A549 (cell line): ENCODE measurements at regions not wholly inside any gene's neighbourhood (a gene's known extent, or its start where the extent isn't known, plus 50 kb on each side); places are given as distances from the start of the nearest gene placed in this dataset.

Experiments used
- ATAC-seq, 2 experiments: fragments of 200-7000 bp in 1 of 2; fragments of >200 bp in 1 of 2; cut with Nextera tagmentation in 1 of 2; cut with Tn5 transposase in 1 of 2; 3 replicates each; pipeline versions ENCODE4 v1.8.0 to v1.9.1; 2018 to 2020; ENCODE audit warnings: mild to moderate bottlenecking in 1 of 2, moderate library complexity in 1 of 2
- CTCF ChIA-PET: fragments of 300-600 bp; sonication (Branson Sonifier 250); formaldehyde crosslinking; extraction: SDS; loops from one replicate; lab custom pipeline; 2021; ENCODE audit warnings: antibody characterized with exemption, inconsistent platforms; lab: Yijun Ruan, JAX
- POLR2A ChIA-PET: fragments of 350-600 bp; formaldehyde crosslinking; extraction: SDS; loops from one replicate; lab custom pipeline; 2021; ENCODE audit warnings: antibody characterized with exemption, inconsistent platforms; lab: Yijun Ruan, JAX
- DNase-seq, 2 experiments: peaks; one replicate each; pipeline versions ENCODE4 v3.0.0 to v3.0.0-alpha.2; 2011 to 2016; ENCODE audit warnings: low read depth in 1 of 2, low spot score in 1 of 2
- FAIRE-seq: peaks from 2 replicates; lab custom pipeline; 2011; peaks lifted over from hg19 to GRCh38; lab: Jason Lieb, UNC
- H3K27ac ChIP-seq, 2 experiments: fragments of >200 bp; sonication (Bioruptor Twin); formaldehyde crosslinking; 3 replicates each; pipeline ENCODE4 v1.5.1; 2016 to 2017
- H3K4me1 ChIP-seq: fragments of >200 bp; sonication (Bioruptor Twin); formaldehyde crosslinking; 3 replicates; pipeline ENCODE4 v1.6.1; 2016
- H3K4me2 ChIP-seq: fragments of >200 bp; sonication (Bioruptor Twin); formaldehyde crosslinking; 3 replicates; pipeline ENCODE4 v1.6.1; 2016
- H3K4me3 ChIP-seq: fragments of >200 bp; sonication (Bioruptor Twin); formaldehyde crosslinking; 3 replicates; pipeline ENCODE4 v1.5.1; 2016
- H3K9me3 ChIP-seq: fragments of >200 bp; sonication (Bioruptor Twin); formaldehyde crosslinking; 3 replicates; pipeline ENCODE4 v1.6.1; 2016
- CBX2 ChIP-seq: fragments of 200-600 bp; sonication (generic); IDR thresholded peaks from 2 replicates; pipeline ENCODE4 v1.6.1; 2016; ENCODE audit warnings: low read depth, mild to moderate bottlenecking, borderline replicate concordance
- CEBPB ChIP-seq, 2 experiments: fragments of >200 bp in 1 of 2; sonication (Bioruptor Twin) in 1 of 2; formaldehyde crosslinking in 1 of 2; IDR thresholded peaks; 2 replicates each; pipeline ENCODE4 v1.6.1; 2012 to 2016
- CHD2 ChIP-seq: fragments of 150-350 bp; IDR thresholded peaks from 2 replicates; pipeline ENCODE4 v1.6.1; 2014; ENCODE audit warnings: low read length; ENCODE audit not compliant: partially characterized antibody
- EHF ChIP-seq: fragments of 250-450 bp; sonication (Bioruptor Pico); IDR thresholded peaks from 2 replicates; pipeline ENCODE4 v1.5.0; 2020; ENCODE audit warnings: mild to moderate bottlenecking
- EP300 ChIP-seq, 2 experiments: fragments of >200 bp; sonication (Bioruptor Twin); formaldehyde crosslinking; IDR thresholded peaks; 2 replicates in 1 of 2; 3 replicates in 1 of 2; pipeline ENCODE4 v1.6.1; 2016 to 2017
- FOSB ChIP-seq: fragments of 250-450 bp; sonication (Bioruptor Pico); IDR thresholded peaks from 2 replicates; pipeline ENCODE4 v1.5.0; 2020; ENCODE audit warnings: mild to moderate bottlenecking, moderate library complexity
- HDAC2 ChIP-seq: fragments of 200-600 bp; sonication (generic); IDR thresholded peaks from 2 replicates; pipeline ENCODE4 v1.6.1; 2016
- HEYL ChIP-seq: fragments of 250-450 bp; sonication (Bioruptor Pico); IDR thresholded peaks from 2 replicates; pipeline ENCODE4 v1.8.0; 2021; ENCODE audit warnings: mild to moderate bottlenecking, moderate library complexity
- HOXA7 ChIP-seq: fragments of 250-450 bp; sonication (Bioruptor Pico); IDR thresholded peaks from 2 replicates; pipeline ENCODE4 v1.5.0; 2020; ENCODE audit warnings: mild to moderate bottlenecking, moderate library complexity
- JUNB ChIP-seq: fragments of >200 bp; sonication (Bioruptor Twin); formaldehyde crosslinking; IDR thresholded peaks from 2 replicates; pipeline ENCODE4 v1.6.1; 2016
- KDM5A ChIP-seq: fragments of 200-600 bp; sonication (generic); IDR thresholded peaks from 2 replicates; pipeline ENCODE4 v1.6.1; 2016; ENCODE audit warnings: antibody characterized with exemption, mild to moderate bottlenecking
- NPAS2 ChIP-seq: fragments of 250-450 bp; sonication (Bioruptor Pico); IDR thresholded peaks from 2 replicates; pipeline ENCODE4 v1.8.0; 2022; ENCODE audit warnings: mild to moderate bottlenecking, moderate library complexity, borderline replicate concordance
- NR3C1 ChIP-seq: fragments of >200 bp; sonication (Bioruptor Twin); formaldehyde crosslinking; IDR thresholded peaks from 3 replicates; pipeline ENCODE4 v1.6.1; 2017
- RARB ChIP-seq: fragments of 250-450 bp; sonication (Bioruptor Pico); IDR thresholded peaks from 2 replicates; pipeline ENCODE4 v1.8.0; 2021; ENCODE audit warnings: mild to moderate bottlenecking, moderate library complexity
- RCOR1 ChIP-seq: fragments of 150-350 bp; IDR thresholded peaks from 2 replicates; pipeline ENCODE4 v1.6.1; 2014; ENCODE audit warnings: antibody characterized with exemption, low read length, low read depth
- SMC3 ChIP-seq: fragments of >200 bp; sonication (Bioruptor Twin); formaldehyde crosslinking; IDR thresholded peaks from 3 replicates; pipeline ENCODE4 v1.6.1; 2018; ENCODE audit warnings: inconsistent platforms
- TP53 ChIP-seq: fragments of 250-450 bp; sonication (Bioruptor Pico); IDR thresholded peaks from 2 replicates; pipeline ENCODE4 v1.5.0; 2021; ENCODE audit warnings: mild to moderate bottlenecking, moderate library complexity
- ZFP36 ChIP-seq: fragments of 450-650 bp; IDR thresholded peaks from 2 replicates; pipeline ENCODE4 v1.6.1; 2014; ENCODE audit warnings: borderline replicate concordance; ENCODE audit not compliant: partially characterized antibody
- ZNF302 ChIP-seq: fragments of 250-450 bp; sonication (Bioruptor Pico); IDR thresholded peaks from 2 replicates; pipeline ENCODE4 v1.9.0; 2021; ENCODE audit warnings: inconsistent platforms, mild to moderate bottlenecking, moderate library complexity
- WGBS: methylation state at CpG from one replicate; pipeline ENCODE4 v1.1.6; 2017; ENCODE audit errors: missing lambda C conversion rate; 5-methylcytosine and 5-hydroxymethylcytosine counted together
- TF ChIP-seq, protein P1 (sequence below): fragments of 150-350 bp; IDR thresholded peaks from 2 replicates; pipeline ENCODE4 v1.6.1; 2014; ENCODE audit warnings: low read depth, mild to moderate bottlenecking, low read length
- TF ChIP-seq, protein P2 (sequence below): fragments of >200 bp; sonication (Bioruptor Twin); formaldehyde crosslinking; IDR thresholded peaks from 3 replicates; pipeline ENCODE4 v1.6.1; 2016
- TF ChIP-seq, protein P3 (sequence below): IDR thresholded peaks from 2 replicates; pipeline ENCODE4 v1.6.1; 2012; ENCODE audit warnings: low read depth, borderline replicate concordance
- TF ChIP-seq, protein P4 (sequence below): IDR thresholded peaks from 2 replicates; pipeline ENCODE4 v1.6.1; 2012
- TF ChIP-seq, protein P5 (sequence below): fragments of 250-450 bp; sonication (Bioruptor Pico); IDR thresholded peaks from 2 replicates; pipeline ENCODE4 v1.5.0; 2021; ENCODE audit warnings: mild to moderate bottlenecking, moderate library complexity, borderline replicate concordance

DNA sequence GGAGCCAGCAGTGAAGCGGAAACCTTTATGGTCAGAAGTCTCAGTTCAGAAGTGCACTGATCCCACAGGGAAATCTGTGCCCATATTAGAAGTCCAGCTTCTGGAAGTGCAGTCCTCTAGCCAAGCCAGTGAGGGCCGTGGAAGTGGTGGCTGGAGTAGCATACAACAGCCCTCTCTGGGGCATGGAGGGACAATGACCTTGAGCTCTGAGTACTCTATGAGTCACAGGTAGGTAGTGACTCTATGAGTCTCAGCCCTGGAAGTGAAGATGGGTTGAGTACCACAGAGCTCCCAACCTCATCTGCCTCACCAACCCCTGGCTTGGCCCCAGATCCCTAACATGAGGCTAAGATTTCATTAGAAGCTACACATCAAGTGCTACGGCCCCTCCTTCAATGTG lies 205.9 kb upstream of the PPP2R3A start (continued):
- TF ChIP-seq HOXA7 (CRISPR knock-in tag), result no peak
- TF ChIP-seq CHD2, result no peak

DNA sequence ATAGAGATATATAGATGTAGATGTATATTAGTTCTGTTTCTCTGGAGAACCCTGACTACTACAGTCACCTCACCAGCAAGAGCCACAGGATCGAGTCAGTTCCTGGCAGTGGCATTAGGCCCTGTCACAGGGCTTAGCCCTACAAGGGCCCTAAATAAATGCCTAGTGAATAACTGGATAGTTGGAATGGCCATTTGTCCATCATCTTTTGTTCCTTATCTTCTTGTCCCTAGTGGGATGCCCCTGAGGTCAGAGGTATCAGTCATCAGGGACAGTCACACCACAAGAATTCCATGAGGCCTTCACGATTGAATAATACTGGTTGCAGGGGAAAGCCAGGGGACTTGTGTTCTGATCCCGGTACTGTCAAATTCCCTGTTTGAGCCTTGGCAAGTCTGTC lies 204.9 kb upstream of the PPP2R3A start:
- Histone ChIP-seq H3K27ac (no peak overlapping the region), H3K4me3 (no peak overlapping the region), H3K4me1 (no peaks in the 10 kb centered on the region), H3K4me2 (no peak overlapping the region), H3K9me3 (no peaks in the 10 kb centered on the region)
- DNase-seq (no peak), FAIRE-seq (no peak), ATAC-seq (no peak)
- TF ChIP-seq RCOR1, result no peak
- TF ChIP-seq, protein P1, sequence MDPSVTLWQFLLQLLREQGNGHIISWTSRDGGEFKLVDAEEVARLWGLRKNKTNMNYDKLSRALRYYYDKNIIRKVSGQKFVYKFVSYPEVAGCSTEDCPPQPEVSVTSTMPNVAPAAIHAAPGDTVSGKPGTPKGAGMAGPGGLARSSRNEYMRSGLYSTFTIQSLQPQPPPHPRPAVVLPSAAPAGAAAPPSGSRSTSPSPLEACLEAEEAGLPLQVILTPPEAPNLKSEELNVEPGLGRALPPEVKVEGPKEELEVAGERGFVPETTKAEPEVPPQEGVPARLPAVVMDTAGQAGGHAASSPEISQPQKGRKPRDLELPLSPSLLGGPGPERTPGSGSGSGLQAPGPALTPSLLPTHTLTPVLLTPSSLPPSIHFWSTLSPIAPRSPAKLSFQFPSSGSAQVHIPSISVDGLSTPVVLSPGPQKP, result no peak
- no peak for TF ChIP-seq HDAC2
- TF ChIP-seq EP300 (IDR thresholded peaks at IDR 0.05), result no peak
- no peak for TF ChIP-seq CEBPB (IDR thresholded peaks at IDR 0.05)
- no peak for TF ChIP-seq RARB (CRISPR knock-in tag)
- no peak for TF ChIP-seq EHF (CRISPR knock-in tag)
- no peak for TF ChIP-seq NPAS2
- TF ChIP-seq NR3C1, result no peak
- TF ChIP-seq, protein P2, sequence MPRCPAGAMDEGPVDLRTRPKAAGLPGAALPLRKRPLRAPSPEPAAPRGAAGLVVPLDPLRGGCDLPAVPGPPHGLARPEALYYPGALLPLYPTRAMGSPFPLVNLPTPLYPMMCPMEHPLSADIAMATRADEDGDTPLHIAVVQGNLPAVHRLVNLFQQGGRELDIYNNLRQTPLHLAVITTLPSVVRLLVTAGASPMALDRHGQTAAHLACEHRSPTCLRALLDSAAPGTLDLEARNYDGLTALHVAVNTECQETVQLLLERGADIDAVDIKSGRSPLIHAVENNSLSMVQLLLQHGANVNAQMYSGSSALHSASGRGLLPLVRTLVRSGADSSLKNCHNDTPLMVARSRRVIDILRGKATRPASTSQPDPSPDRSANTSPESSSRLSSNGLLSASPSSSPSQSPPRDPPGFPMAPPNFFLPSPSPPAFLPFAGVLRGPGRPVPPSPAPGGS, result no peak
- no peak for TF ChIP-seq FOSB
- TF ChIP-seq HEYL (CRISPR knock-in tag), result no peak
- CTCF ChIA-PET, result no interaction called here
- POLR2A ChIA-PET, result no interaction called here
- WGBS, result 0% methylated on average over 3 of the region's 3 CpGs

DNA sequence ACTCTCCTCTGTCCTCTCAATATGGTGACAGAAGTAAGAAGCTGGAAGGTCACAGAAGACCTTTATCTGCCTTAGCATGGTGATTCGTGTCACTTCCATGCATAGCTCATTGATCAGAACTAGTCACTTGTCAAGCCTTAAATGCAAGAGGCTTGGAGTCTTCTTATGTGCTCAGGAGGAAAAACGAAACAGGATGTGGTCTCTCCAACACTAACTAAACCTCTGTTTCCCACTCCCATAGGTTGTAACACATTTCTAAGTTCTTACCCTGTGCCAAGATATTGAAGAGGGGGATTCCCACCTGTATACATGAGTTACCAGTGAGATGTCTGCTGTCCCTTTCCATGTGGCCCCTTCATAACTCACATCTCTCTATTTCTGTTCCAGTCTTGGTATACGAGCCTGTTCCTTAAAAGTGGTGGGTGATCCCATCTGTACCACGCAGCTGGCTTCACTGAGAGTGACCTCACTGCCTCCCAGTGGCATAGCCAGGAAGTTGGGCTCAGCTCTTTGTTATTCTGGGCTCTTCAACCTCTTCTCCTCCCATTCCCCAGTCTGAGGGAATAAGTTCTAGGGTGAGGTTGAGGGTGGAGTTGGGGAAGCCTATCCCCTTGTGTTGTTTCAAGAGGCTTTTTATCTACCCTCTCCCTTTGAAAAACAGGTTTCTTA lies 203.2 kb upstream of the PPP2R3A start:
- POLR2A ChIA-PET, result no interaction called here
- no peak overlapping the region for H3K4me3 ChIP-seq
- H3K27ac ChIP-seq, result no peak overlapping the region
- H3K4me2 ChIP-seq, result no peak overlapping the region
- no peaks in the 10 kb centered on the region for H3K4me1 ChIP-seq
- no peaks in the 10 kb centered on the region for H3K9me3 ChIP-seq
- CTCF ChIA-PET, result no interaction called here
- DNase-seq, result no peak
- no peak for FAIRE-seq
- ATAC-seq, result no peak
- WGBS, result 0% methylated on average over 4 of the region's 4 CpGs
- TF ChIP-seq ZNF302 (CRISPR knock-in tag) (no peak), CBX2 (no peak), TP53 (CRISPR knock-in tag) (no peak), ZFP36 (no peak), HEYL (CRISPR knock-in tag) (no peak), JUNB (no peak), SMC3 (no peak), KDM5A (no peak)
- TF ChIP-seq, protein P3, sequence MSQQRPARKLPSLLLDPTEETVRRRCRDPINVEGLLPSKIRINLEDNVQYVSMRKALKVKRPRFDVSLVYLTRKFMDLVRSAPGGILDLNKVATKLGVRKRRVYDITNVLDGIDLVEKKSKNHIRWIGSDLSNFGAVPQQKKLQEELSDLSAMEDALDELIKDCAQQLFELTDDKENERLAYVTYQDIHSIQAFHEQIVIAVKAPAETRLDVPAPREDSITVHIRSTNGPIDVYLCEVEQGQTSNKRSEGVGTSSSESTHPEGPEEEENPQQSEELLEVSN, result no peak
- TF ChIP-seq, protein P4, sequence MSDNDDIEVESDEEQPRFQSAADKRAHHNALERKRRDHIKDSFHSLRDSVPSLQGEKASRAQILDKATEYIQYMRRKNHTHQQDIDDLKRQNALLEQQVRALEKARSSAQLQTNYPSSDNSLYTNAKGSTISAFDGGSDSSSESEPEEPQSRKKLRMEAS, result no peak
- TF ChIP-seq, protein P5, sequence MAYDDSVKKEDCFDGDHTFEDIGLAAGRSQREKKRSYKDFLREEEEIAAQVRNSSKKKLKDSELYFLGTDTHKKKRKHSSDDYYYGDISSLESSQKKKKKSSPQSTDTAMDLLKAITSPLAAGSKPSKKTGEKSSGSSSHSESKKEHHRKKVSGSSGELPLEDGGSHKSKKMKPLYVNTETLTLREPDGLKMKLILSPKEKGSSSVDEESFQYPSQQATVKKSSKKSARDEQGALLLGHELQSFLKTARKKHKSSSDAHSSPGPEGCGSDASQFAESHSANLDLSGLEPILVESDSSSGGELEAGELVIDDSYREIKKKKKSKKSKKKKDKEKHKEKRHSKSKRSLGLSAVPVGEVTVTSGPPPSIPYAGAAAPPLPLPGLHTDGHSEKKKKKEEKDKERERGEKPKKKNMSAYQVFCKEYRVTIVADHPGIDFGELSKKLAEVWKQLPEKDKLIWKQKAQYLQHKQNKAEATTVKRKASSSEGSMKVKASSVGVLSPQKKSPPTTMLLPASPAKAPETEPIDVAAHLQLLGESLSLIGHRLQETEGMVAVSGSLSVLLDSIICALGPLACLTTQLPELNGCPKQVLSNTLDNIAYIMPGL (CRISPR knock-in tag), result no peak
